ENCODE measurements at regions not wholly inside any gene's neighbourhood (a gene's known extent, or its start where the extent isn't known, plus 50 kb on each side); places are given as distances from the start of the nearest gene placed in this dataset.

DNA sequence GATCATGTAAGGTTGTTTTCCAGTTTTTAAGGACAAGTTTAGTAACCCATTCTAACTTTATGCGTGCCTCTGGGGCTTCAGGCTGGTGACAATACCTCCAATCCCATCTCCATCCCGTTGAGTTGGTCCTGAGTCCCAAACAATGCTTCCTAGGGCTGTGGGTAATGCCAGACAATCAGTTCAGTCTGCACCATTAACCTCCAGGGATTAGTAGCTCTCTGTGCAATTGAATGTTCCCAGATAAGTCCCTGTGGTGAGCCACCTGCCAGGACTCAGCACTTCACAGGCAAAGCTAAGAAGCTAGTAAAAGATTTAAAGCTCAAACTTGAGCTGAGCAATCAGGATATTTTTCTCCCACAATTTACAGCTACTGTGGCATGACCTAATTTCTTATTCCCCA is 462.2 kb upstream of the PTBP2 start:
- H3K36me3 ChIP-seq, result no peaks in the 10 kb centered on the region
- no peak overlapping the region for H3K27ac ChIP-seq
- H3K4me3 ChIP-seq, result no peak overlapping the region
- DNase-seq, result no peak
- no peak for TF ChIP-seq POLR2A (IDR thresholded peaks at IDR 0.05)
- TF ChIP-seq, protein P1, sequence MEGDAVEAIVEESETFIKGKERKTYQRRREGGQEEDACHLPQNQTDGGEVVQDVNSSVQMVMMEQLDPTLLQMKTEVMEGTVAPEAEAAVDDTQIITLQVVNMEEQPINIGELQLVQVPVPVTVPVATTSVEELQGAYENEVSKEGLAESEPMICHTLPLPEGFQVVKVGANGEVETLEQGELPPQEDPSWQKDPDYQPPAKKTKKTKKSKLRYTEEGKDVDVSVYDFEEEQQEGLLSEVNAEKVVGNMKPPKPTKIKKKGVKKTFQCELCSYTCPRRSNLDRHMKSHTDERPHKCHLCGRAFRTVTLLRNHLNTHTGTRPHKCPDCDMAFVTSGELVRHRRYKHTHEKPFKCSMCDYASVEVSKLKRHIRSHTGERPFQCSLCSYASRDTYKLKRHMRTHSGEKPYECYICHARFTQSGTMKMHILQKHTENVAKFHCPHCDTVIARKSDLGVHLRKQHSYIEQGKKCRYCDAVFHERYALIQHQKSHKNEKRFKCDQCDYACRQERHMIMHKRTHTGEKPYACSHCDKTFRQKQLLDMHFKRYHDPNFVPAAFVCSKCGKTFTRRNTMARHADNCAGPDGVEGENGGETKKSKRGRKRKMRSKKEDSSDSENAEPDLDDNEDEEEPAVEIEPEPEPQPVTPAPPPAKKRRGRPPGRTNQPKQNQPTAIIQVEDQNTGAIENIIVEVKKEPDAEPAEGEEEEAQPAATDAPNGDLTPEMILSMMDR (IDR thresholded peaks at IDR 0.05), result no peak
- no peaks in the 10 kb centered on the region for H3K4me1 ChIP-seq
- intact Hi-C loops (cut with DNase I), result no loop called here
- no peaks in the 10 kb centered on the region for H3K27me3 ChIP-seq
- 36 to 46% methylated on average over 2 of the region's 2 CpGs for WGBS, 2 donors
- H3K9me3 ChIP-seq, result no peaks in the 10 kb centered on the region

DNA sequence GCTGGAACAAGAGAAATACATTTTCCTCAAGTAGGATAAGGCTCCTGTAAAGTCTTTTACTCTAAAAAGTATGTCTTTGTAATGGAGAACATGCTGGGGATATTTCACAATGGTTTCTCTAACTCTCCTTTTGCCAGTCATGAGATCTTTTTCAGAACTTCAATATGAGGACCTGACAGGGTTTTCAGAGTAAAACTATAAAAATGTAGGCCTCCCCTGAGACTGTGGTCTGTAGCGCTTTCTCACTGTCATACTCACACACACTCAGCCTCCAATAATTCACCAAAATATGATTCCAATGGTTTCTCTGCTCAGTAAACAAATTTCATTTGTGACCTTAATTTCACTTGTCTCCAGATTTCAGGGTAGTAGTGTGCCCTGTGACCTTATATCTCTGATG is 440.1 kb upstream of the PTBP2 start:
- no peaks in the 10 kb centered on the region for H3K27me3 ChIP-seq
- DNase-seq, result no peak
- intact Hi-C loops (cut with DNase I), result no loop called here
- no peaks in the 10 kb centered on the region for H3K4me1 ChIP-seq
- TF ChIP-seq, protein P1 (IDR thresholded peaks at IDR 0.05), result no peak
- TF ChIP-seq POLR2A (IDR thresholded peaks at IDR 0.05), result no peak
- H3K4me3 ChIP-seq, result no peak overlapping the region
- no peaks in the 10 kb centered on the region for H3K36me3 ChIP-seq
- H3K27ac ChIP-seq, result no peak overlapping the region
- H3K9me3 ChIP-seq, result no peaks in the 10 kb centered on the region
- 93 to 95% methylated on average over 1 of the region's 1 CpG for WGBS, 2 donors

DNA sequence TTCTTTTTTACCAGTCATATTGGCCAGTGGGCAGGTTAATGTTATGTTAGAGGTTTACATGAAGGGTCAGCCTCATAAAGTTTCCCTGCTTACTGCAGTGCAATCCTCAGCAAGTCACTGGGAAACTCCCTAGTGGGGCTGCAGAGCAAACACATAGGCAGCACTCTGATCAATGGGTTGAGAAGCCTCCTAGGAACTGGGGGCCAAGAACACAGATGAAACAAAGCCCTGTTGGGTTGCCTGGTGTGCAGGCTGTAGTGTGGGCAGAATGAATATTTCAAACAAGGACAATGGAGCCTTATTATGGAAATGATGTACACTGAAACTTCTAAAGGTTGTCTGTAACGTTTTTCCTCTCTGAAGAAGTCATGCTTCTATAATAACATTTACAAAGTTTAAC is 431.6 kb upstream of the PTBP2 start:
- H3K27ac ChIP-seq, result no peak overlapping the region
- no peak for TF ChIP-seq POLR2A (IDR thresholded peaks at IDR 0.05)
- intact Hi-C loops (cut with DNase I), result no loop called here
- H3K9me3 ChIP-seq, result peaks cover 0 to 13% (median 10%) of the 10 kb centered on the region in 3 donors
- H3K36me3 ChIP-seq, result no peaks in the 10 kb centered on the region
- H3K4me3 ChIP-seq, result no peak overlapping the region
- no peaks in the 10 kb centered on the region for H3K27me3 ChIP-seq
- no peak for DNase-seq
- H3K4me1 ChIP-seq, result no peaks in the 10 kb centered on the region
- whole genome bisulfite sequencing, 2 donors, result 43 to 48% methylated on average over 1 of the region's 1 CpG

DNA sequence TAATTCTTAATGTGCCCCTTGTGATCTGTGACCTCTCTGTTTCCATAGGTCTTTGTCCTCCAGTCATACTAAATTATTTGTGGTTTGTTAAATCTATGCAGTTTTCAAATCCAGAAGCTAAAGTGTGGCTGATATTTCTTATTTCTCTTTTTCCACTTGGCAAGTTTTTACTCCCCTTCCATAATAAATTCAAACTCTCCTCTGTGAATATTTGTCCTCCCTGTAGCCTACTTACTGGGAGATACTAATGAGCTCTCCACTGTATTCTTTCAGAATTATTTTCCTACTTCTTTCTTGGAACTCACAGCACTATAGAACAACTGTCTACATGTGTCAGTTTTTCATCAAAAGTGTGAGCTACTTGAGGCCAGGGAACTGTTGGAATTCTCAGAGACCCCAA is 430.8 kb upstream of the PTBP2 start:
- intact Hi-C loops (cut with DNase I), result no loop called here
- no peaks in the 10 kb centered on the region for H3K4me1 ChIP-seq
- peaks cover 0 to 13% (median 10%) of the 10 kb centered on the region in 3 donors for H3K9me3 ChIP-seq
- no peak for DNase-seq
- H3K4me3 ChIP-seq, result no peak overlapping the region
- TF ChIP-seq, protein P1 (IDR thresholded peaks at IDR 0.05), result no peak
- no peak for TF ChIP-seq POLR2A (IDR thresholded peaks at IDR 0.05)
- H3K36me3 ChIP-seq, result no peaks in the 10 kb centered on the region
- no peak overlapping the region for H3K27ac ChIP-seq
- no peaks in the 10 kb centered on the region for H3K27me3 ChIP-seq

DNA sequence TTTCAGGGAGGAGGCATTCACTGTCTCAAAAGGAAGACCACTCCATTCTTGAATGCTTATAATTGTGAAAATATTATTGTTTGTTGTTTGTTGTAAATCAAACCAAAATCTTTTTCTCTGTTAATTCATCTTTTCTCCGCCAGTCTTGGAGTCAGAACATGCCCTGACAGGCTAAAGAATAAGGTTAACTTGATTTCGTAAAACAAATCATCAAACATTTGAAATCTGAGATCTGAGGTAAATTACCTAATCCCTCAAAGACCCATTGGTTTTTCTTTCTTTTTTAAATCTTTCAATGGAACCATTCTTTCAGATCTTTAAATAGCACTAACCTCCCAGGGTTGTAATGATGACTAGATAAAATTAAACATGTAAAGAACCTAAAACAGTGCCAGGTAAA is 430.1 kb upstream of the PTBP2 start:
- Histone ChIP-seq H3K4me3 (no peak overlapping the region), H3K36me3 (no peaks in the 10 kb centered on the region), H3K9me3 (peaks cover 0 to 13% (median 10%) of the 10 kb centered on the region in 3 donors), H3K27me3 (no peaks in the 10 kb centered on the region), H3K4me1 (no peaks in the 10 kb centered on the region), H3K27ac (no peak overlapping the region)
- no peak for DNase-seq
- no peak for TF ChIP-seq POLR2A (IDR thresholded peaks at IDR 0.05)
- TF ChIP-seq, protein P1 (IDR thresholded peaks at IDR 0.05), result no peak
- WGBS, 2 donors, result 47 to 51% methylated on average over 2 of the region's 2 CpGs
- intact Hi-C loops (cut with DNase I), result no loop called here

DNA sequence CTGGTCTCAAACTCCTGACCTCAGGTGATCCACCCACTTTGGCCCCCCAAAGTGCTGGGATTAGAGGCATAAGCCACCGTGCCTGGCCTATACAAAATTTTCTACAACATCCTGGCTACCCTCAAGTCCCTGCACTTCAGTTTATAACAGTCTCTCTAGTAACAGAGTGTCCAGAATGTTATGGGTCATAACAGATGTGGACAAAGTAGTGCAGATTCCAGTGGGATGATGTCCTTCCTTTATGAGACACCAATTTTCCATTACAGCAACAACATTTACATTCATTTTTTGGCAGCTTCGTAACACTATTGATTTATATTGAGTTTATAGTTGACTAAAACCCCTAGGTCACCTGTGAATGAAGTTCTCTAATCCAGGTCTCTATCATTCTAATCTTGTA is 429.4 kb upstream of the PTBP2 start:
- H3K36me3 ChIP-seq, result no peaks in the 10 kb centered on the region

More for the DNA sequence above, 429.4 kb upstream of the PTBP2 start:
- TF ChIP-seq, protein P1 (IDR thresholded peaks at IDR 0.05), result no peak
- no peak for TF ChIP-seq POLR2A (IDR thresholded peaks at IDR 0.05)
- Histone ChIP-seq H3K9me3 (peaks cover 0 to 9% (median 6%) of the 10 kb centered on the region in 3 donors), H3K4me3 (no peak overlapping the region), H3K27me3 (no peaks in the 10 kb centered on the region), H3K27ac (no peak overlapping the region), H3K4me1 (no peaks in the 10 kb centered on the region)
- 79 to 84% methylated on average over 2 of the region's 2 CpGs for WGBS, 2 donors
- DNase-seq, result no peak
- intact Hi-C loops (cut with DNase I), result no loop called here
